Kidney (tissue), 13 donors: ENCODE measurements at regions not wholly inside any gene's neighbourhood (a gene's known extent, or its start where the extent isn't known, plus 50 kb on each side); places are given as distances from the start of the nearest gene placed in this dataset.

Source experiments
- DNase-seq, 5 donors: peaks; one replicate each; pipeline ENCODE4 v3.0.0-alpha.2; 2013 to 2020
- FAIRE-seq: peaks from 2 replicates; lab custom pipeline; 2012; peaks lifted over from hg19 to GRCh38; lab: Jason Lieb, UNC
- H3K27ac ChIP-seq, 2 donors: one replicate each; pipeline ENCODE4 v1.7.0; 2013; ENCODE audit warnings: low read depth in 2 of 2, low read length in 2 of 2, inconsistent platforms in 1 of 2
- H3K27me3 ChIP-seq: one replicate; pipeline ENCODE4 v1.7.1; 2013; ENCODE audit warnings: low read length, inconsistent platforms; ENCODE audit not compliant: control insufficient read depth, insufficient read depth
- H3K36me3 ChIP-seq, 3 donors: one replicate each; pipeline versions ENCODE4 v1.7.0 to v1.7.1; 2013; ENCODE audit warnings: low read length in 3 of 3, control low read depth in 1 of 3, inconsistent platforms in 1 of 3; ENCODE audit not compliant: insufficient read depth in 3 of 3, control insufficient read depth in 2 of 3
- H3K4me1 ChIP-seq, 3 donors: one replicate each; pipeline versions ENCODE4 v1.7.0 to v1.7.1; 2013; ENCODE audit warnings: low read length in 3 of 3, inconsistent platforms in 1 of 3, low read depth in 1 of 3; ENCODE audit not compliant: control insufficient read depth in 2 of 3, insufficient read depth in 2 of 3
- H3K4me3 ChIP-seq, 3 donors: one replicate each; pipeline versions ENCODE4 v1.7.0 to v1.8.1; 2013; ENCODE audit warnings: low read length in 3 of 3, control low read depth in 1 of 3, inconsistent platforms in 1 of 3
- H3K9ac ChIP-seq, 3 donors: one replicate each; pipeline versions ENCODE4 v1.7.0 to v1.7.1; 2013; ENCODE audit warnings: low read length in 3 of 3, control low read depth in 1 of 3, inconsistent platforms in 1 of 3
- H3K9me3 ChIP-seq, 3 donors: one replicate each; pipeline versions ENCODE4 v1.7.0 to v1.7.1; 2013; ENCODE audit warnings: low read length in 3 of 3, control low read depth in 1 of 3, inconsistent platforms in 1 of 3; ENCODE audit not compliant: control insufficient read depth in 2 of 3, insufficient read depth in 1 of 3
- CTCF ChIP-seq: IDR thresholded peaks from 3 replicates; pipeline ENCODE4 v1.5.1; 2012; ENCODE audit warnings: mild to moderate bottlenecking, moderate library complexity, borderline replicate concordance; ENCODE audit not compliant: insufficient read depth; ENCODE audit errors: extremely low read depth
- intact Hi-C: fragments of 100-400 bp; cut with DNase I; formaldehyde crosslinking; loops from one replicate; pipeline ENCODE4 v1.11.1; 2022
- donor health status: control.
- donor health status: control.
- donor health status: control.
- donor health status: control.
- donor health status: control.
- donor health status: DM: yes; HTN: yes; CAD: no.
- donor health status: Normal renal cell carcinoma (clear cell type).

- FAIRE-seq (no peak), DNase-seq (no peak)
- intact Hi-C loops: no loop called here
- Histone ChIP-seq H3K9ac (no peak overlapping the region), H3K27ac (no peak overlapping the region), H3K36me3 (no peaks in the 10 kb centered on the region), H3K4me1 (no peaks in the 10 kb centered on the region), H3K4me3 (no peak overlapping the region), H3K27me3 (no peaks in the 10 kb centered on the region), H3K9me3 (no peaks in the 10 kb centered on the region)
- TF ChIP-seq CTCF: no peak
These were observed 629.6 kb downstream of the PRELID2 start for GRCh38 chr5:145205546-145205945.

GRCh38 chr5:145204743-145205142 is 630.4 kb downstream of the PRELID2 start:
- no peak for TF ChIP-seq CTCF
- H3K9me3 ChIP-seq: no peaks in the 10 kb centered on the region
- no peaks in the 10 kb centered on the region for H3K27me3 ChIP-seq
- peak in 1 of 5 donors; percentile 58 for DNase-seq
- no peaks in the 10 kb centered on the region for H3K36me3 ChIP-seq
- no peak overlapping the region for H3K9ac ChIP-seq
- no peak overlapping the region for H3K27ac ChIP-seq
- H3K4me3 ChIP-seq: no peak overlapping the region
- FAIRE-seq: no peak
- H3K4me1 ChIP-seq: no peaks in the 10 kb centered on the region
- intact Hi-C loops: no loop called here

GRCh38 chr5:145203193-145203592 is 631.9 kb downstream of the PRELID2 start:
- H3K27me3 ChIP-seq: no peaks in the 10 kb centered on the region
- H3K27ac ChIP-seq: no peak overlapping the region
- DNase-seq (no peak), FAIRE-seq (no peak)
- intact Hi-C loops: no loop called here
- no peak overlapping the region for H3K9ac ChIP-seq
- H3K36me3 ChIP-seq: no peaks in the 10 kb centered on the region
- no peak for TF ChIP-seq CTCF
- H3K9me3 ChIP-seq: no peaks in the 10 kb centered on the region
- H3K4me3 ChIP-seq: no peak overlapping the region
- H3K4me1 ChIP-seq: no peaks in the 10 kb centered on the region

- H3K4me3 ChIP-seq: no peak overlapping the region
- no peaks in the 10 kb centered on the region for H3K9me3 ChIP-seq
- no peak for FAIRE-seq
- no peak for TF ChIP-seq CTCF
- no peaks in the 10 kb centered on the region for H3K36me3 ChIP-seq
- H3K4me1 ChIP-seq: no peaks in the 10 kb centered on the region
- no peaks in the 10 kb centered on the region for H3K27me3 ChIP-seq
- intact Hi-C loops: no loop called here
- no peak for DNase-seq
- H3K27ac ChIP-seq: no peak overlapping the region
- no peak overlapping the region for H3K9ac ChIP-seq
These were observed 636.4 kb downstream of the PRELID2 start for GRCh38 chr5:145198525-145199260.
